GM12878 (cell line): ENCODE measurements at regions not wholly inside any gene's neighbourhood (a gene's known extent, or its start where the extent isn't known, plus 50 kb on each side); places are given as distances from the start of the nearest gene placed in this dataset.

Experiments
- ATAC-seq: fragments of 200-7000 bp; cut with Tn5 transposase; 3 replicates; pipeline ENCODE4 v1.9.1; 2020; ENCODE audit warnings: mild to moderate bottlenecking, moderate library complexity
- BruUV-seq: library from RNA; stranded (reverse); fragments of 400-500 nt; replicated peaks from 2 replicates; lab custom pipeline; 2021; lab: Mats Ljungman, UMichigan
- CTCF ChIA-PET: fragments of 300-600 bp; sonication (Branson Sonifier 250); formaldehyde crosslinking; extraction: SDS; loops from one replicate; lab custom pipeline; 2021; ENCODE audit warnings: inconsistent platforms; lab: Yijun Ruan, JAX
- POLR2A ChIA-PET: fragments of 350-600 bp; formaldehyde crosslinking; extraction: SDS; loops from one replicate; lab custom pipeline; 2021; ENCODE audit warnings: inconsistent platforms; lab: Charles Lee
- RAD21 ChIA-PET: fragments of 300-600 bp; sonication (Branson Sonifier 250); formaldehyde crosslinking; loops from one replicate; lab custom pipeline; 2023; ENCODE audit warnings: antibody characterized with exemption; ENCODE audit not compliant: unreplicated experiment; lab: Charles Lee
- SMC1A ChIA-PET: fragments of 300-600 bp; sonication (Branson Sonifier 250); formaldehyde crosslinking; loops from one replicate; lab custom pipeline; 2023; ENCODE audit not compliant: unreplicated experiment, uncharacterized antibody; lab: Charles Lee
- DNase-seq: peaks from one replicate; pipeline ENCODE4 v3.0.0-alpha.2; 2011; ENCODE audit warnings: low read depth, low spot score
- FAIRE-seq: peaks from 3 replicates; lab custom pipeline; 2011; peaks lifted over from hg19 to GRCh38; lab: Jason Lieb, UNC
- H2AFZ ChIP-seq: 2 replicates; pipeline ENCODE4 v1.6.0; 2011; ENCODE audit warnings: low read depth, low read length, control low read depth; ENCODE audit not compliant: control insufficient read depth
- H3K27ac ChIP-seq: 2 replicates; pipeline ENCODE4 v1.5.1; 2011; ENCODE audit warnings: control low read depth; ENCODE audit not compliant: control insufficient read depth, insufficient read depth
- H3K27me3 ChIP-seq, 2 experiments: replicated peaks in 1 of 2; 2 replicates each; pipeline versions ENCODE4 v1.6.0 to v1.6.1; 2011; ENCODE audit warnings: low read length in 1 of 2; ENCODE audit not compliant: control insufficient read depth in 2 of 2, insufficient read depth in 2 of 2
- H3K36me3 ChIP-seq, 2 experiments: 2 replicates each; pipeline ENCODE4 v1.5.1; 2011; ENCODE audit warnings: low read length in 1 of 2; ENCODE audit not compliant: control insufficient read depth in 2 of 2, insufficient read depth in 2 of 2
- H3K4me1 ChIP-seq: 2 replicates; pipeline ENCODE4 v1.6.1; 2011; ENCODE audit warnings: mild to moderate bottlenecking, low read length, moderate library complexity, mixed read lengths; ENCODE audit not compliant: control insufficient read depth, insufficient read depth
- H3K4me2 ChIP-seq: 2 replicates; pipeline ENCODE4 v1.6.0; 2011; ENCODE audit warnings: control low read depth; ENCODE audit not compliant: control insufficient read depth, insufficient read depth
- H3K4me3 ChIP-seq: fragments of 200-600 bp; sonication (generic); 2 replicates; pipeline ENCODE4 v1.5.1; 2016
- H3K79me2 ChIP-seq: 2 replicates; pipeline ENCODE4 v1.6.0; 2011; ENCODE audit warnings: low read length; ENCODE audit not compliant: control insufficient read depth, insufficient read depth
- H3K9ac ChIP-seq: 2 replicates; pipeline ENCODE4 v1.8.0; 2011; ENCODE audit warnings: low read length, control low read depth, mixed read lengths; ENCODE audit not compliant: control insufficient read depth, insufficient read depth
- H3K9me3 ChIP-seq: replicated peaks from 3 replicates; pipeline ENCODE4 v1.5.1; 2011; ENCODE audit warnings: mild to moderate bottlenecking, low read length; ENCODE audit not compliant: control insufficient read depth, insufficient read depth
- H4K20me1 ChIP-seq: 2 replicates; pipeline ENCODE4 v1.6.0; 2011; ENCODE audit not compliant: control insufficient read depth, insufficient read depth
- ASH2L ChIP-seq: fragments of 300-600, 200-600 bp; sonication (generic); IDR thresholded peaks from 2 replicates; pipeline ENCODE4 v1.6.1; 2017; ENCODE audit warnings: low read depth, mild to moderate bottlenecking, borderline replicate concordance
- CBFB ChIP-seq: IDR thresholded peaks from 2 replicates; pipeline ENCODE4 v1.6.1; 2016; ENCODE audit warnings: antibody characterized with exemption, low read depth
- ETV6 ChIP-seq, 2 experiments: fragments of 450-650 bp in 1 of 2; IDR thresholded peaks in 1 of 2; conservative IDR thresholded peaks in 1 of 2; 2 replicates each; pipeline ENCODE4 v1.6.1; 2014; ENCODE audit warnings: antibody characterized with exemption in 1 of 2, borderline replicate concordance in 1 of 2, low read depth in 1 of 2, mild to moderate bottlenecking in 1 of 2, moderate library complexity in 1 of 2
- JUND ChIP-seq: IDR thresholded peaks from 2 replicates; pipeline ENCODE4 v1.6.1; 2012; ENCODE audit warnings: low read depth, mild to moderate bottlenecking, low read length, improper control_type of control experiment, moderate library complexity
- MTA3 ChIP-seq: IDR thresholded peaks from 2 replicates; pipeline ENCODE4 v1.6.1; 2012; ENCODE audit warnings: low read length, inconsistent platforms, borderline replicate concordance
- NR2C2 ChIP-seq: IDR thresholded peaks from 2 replicates; pipeline ENCODE4 v1.6.1; 2011; ENCODE audit warnings: borderline replicate concordance, low read depth; ENCODE audit not compliant: control insufficient read depth, insufficient read length
- RAD21 ChIP-seq: IDR thresholded peaks from 2 replicates; pipeline ENCODE4 v1.6.1; 2011; ENCODE audit warnings: mild to moderate bottlenecking, low read depth, low read length, moderate library complexity; ENCODE audit not compliant: insufficient read depth
- SPI1 ChIP-seq: IDR thresholded peaks from 2 replicates; pipeline ENCODE4 v1.6.1; 2011; ENCODE audit warnings: low read depth, mild to moderate bottlenecking, low read length, moderate library complexity, borderline replicate concordance; ENCODE audit not compliant: insufficient read depth
- SRF ChIP-seq, 2 experiments: IDR thresholded peaks; 2 replicates each; pipeline ENCODE4 v1.6.1; 2011; ENCODE audit warnings: low read depth in 2 of 2, low read length in 2 of 2, mild to moderate bottlenecking in 1 of 2, moderate library complexity in 1 of 2
- STAT1 ChIP-seq: fragments of 450-650 bp; conservative IDR thresholded peaks from 2 replicates; pipeline ENCODE4 v1.6.1; 2014; ENCODE audit warnings: antibody characterized with exemption, mild to moderate bottlenecking
- SUZ12 ChIP-seq: fragments of 200-600 bp; sonication (generic); IDR thresholded peaks from one replicate; pipeline ENCODE4 v1.6.1; 2018; ENCODE audit warnings: antibody characterized with exemption, mild to moderate bottlenecking; ENCODE audit not compliant: unreplicated experiment
- WRNIP1 ChIP-seq: IDR thresholded peaks from 2 replicates; pipeline ENCODE4 v1.6.1; 2011; ENCODE audit warnings: low read depth, low read length, improper control_type of control experiment, borderline replicate concordance
- ZNF207 ChIP-seq: fragments of 450-650 bp; IDR thresholded peaks from 2 replicates; pipeline ENCODE4 v1.6.1; 2014; ENCODE audit warnings: antibody characterized with exemption, mild to moderate bottlenecking, borderline replicate concordance
- WGBS: methylation state at CpG from one replicate; pipeline ENCODE4 v1.1.6; 2016; ENCODE audit warnings: low lambda C conversion rate; ENCODE audit not compliant: insufficient replicate concordance, insufficient coverage; ENCODE audit errors: missing lambda C conversion rate; 5-methylcytosine and 5-hydroxymethylcytosine counted together
- in situ Hi-C: fragments of 300-500 bp; cut with MboI; formaldehyde crosslinking; loops from 9 replicates; pipeline ENCODE4 v1.14.3; 2018; ENCODE audit warnings: mixed read lengths
- intact Hi-C: fragments of 100-400 bp; cut with micrococcal nuclease; formaldehyde crosslinking; loops from one replicate; pipeline ENCODE4 v1.14.2; 2022; ENCODE audit not compliant: unreplicated experiment
- TF ChIP-seq, protein P1 (sequence below): fragments of 150-350 bp; IDR thresholded peaks from 2 replicates; pipeline ENCODE4 v1.6.1; 2016; ENCODE audit warnings: low read depth, low read length
- TF ChIP-seq, protein P2 (sequence below): IDR thresholded peaks from 2 replicates; pipeline ENCODE4 v1.6.1; 2012; ENCODE audit warnings: low read depth, low read length, improper control_type of control experiment

DNA sequence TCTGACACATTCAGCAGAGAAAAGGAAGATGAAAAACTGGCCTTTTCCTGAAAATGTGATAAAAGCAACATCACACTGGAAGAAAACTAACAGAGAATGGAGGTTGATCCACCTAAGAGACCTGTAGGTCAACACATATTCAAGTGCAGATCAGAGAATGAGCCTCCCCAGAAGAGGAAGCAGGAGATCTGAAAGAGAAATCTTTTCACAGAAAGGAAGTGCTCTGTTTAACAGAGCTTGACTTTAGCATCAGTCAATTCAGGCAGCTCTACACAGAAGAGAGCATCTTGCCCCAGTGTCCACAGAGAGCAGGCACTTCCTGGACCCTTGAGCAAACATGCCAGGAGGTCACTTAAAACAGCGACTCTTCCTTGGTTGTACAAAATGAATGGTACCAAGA lies 655.4 kb upstream of the GBE1 start:
- Histone ChIP-seq H4K20me1 (no peaks in the 10 kb centered on the region), H3K4me1 (no peaks in the 10 kb centered on the region), H3K36me3 (no peaks in the 10 kb centered on the region), H3K9ac (no peak overlapping the region), H3K27me3 (no peaks in the 10 kb centered on the region), H3K4me3 (no peak overlapping the region), H3K4me2 (no peak overlapping the region), H3K79me2 (no peaks in the 10 kb centered on the region), H2AFZ (no peak overlapping the region), H3K9me3 (no peaks in the 10 kb centered on the region), H3K27ac (no peak overlapping the region)
- in situ Hi-C loops, result no loop called here
- DNase-seq, result peak; percentile 4
- ChIA-PET CTCF (no interaction called here), RAD21 (no interaction called here), SMC1A (no interaction called here), POLR2A (no interaction called here)
- intact Hi-C loops, result no loop called here
- ATAC-seq, result peak; percentile 94
- no peak for FAIRE-seq
- no TSS peak for BruUV-seq
- WGBS, result 90% methylated on average over 1 of the region's 1 CpG
- TF ChIP-seq SPI1 (peak; percentile 40; the same call in 1 of the 2 replicates), ETV6 (conservative IDR thresholded peaks at IDR 0.05 in 1 of 2, IDR thresholded peaks at IDR 0.05 in 1 of 2; ENCODE audit: borderline replicate concordance in 1 of 2, low read depth in 1 of 2) (peak in 1 of 2 experiments; percentile 24; a peak in 1 of 4 replicates), WRNIP1 (no peak)
- TF ChIP-seq, all 136 proteins: peak for 2

DNA sequence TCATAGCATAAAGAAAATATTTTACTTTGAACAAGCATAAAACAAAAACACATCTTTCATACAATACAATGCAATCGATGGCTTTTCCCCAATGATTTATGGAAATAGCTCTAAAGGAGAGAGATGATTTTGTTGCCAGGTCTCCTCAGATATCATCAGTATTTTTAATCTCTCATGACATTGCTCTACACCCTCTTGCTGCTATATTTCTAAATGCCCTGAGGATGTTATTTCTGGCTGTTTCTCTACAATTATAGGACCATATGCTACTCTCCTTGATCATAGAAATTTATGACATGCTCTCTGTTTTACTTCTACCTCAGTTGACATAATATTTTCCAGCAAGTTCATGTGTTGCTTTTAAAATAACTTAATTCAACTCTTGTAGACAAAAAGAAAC lies 654.9 kb upstream of the GBE1 start:
- ChIA-PET RAD21 (no interaction called here), SMC1A (no interaction called here), POLR2A (no interaction called here), CTCF (no interaction called here)
- in situ Hi-C loops (no loop called here), intact Hi-C loops (no loop called here)
- DNase-seq (no peak), FAIRE-seq (no peak), ATAC-seq (no peak)
- no peak overlapping the region for H3K9ac ChIP-seq
- no peak overlapping the region for H3K4me3 ChIP-seq
- WGBS, result 0% methylated on average over 1 of the region's 1 CpG
- H4K20me1 ChIP-seq, result no peaks in the 10 kb centered on the region
- H3K9me3 ChIP-seq, result no peaks in the 10 kb centered on the region
- H3K79me2 ChIP-seq, result no peaks in the 10 kb centered on the region
- H3K27me3 ChIP-seq, result no peaks in the 10 kb centered on the region
- no peak overlapping the region for H3K4me2 ChIP-seq
- H2AFZ ChIP-seq, result no peak overlapping the region
- H3K4me1 ChIP-seq, result no peaks in the 10 kb centered on the region
- H3K36me3 ChIP-seq, result no peaks in the 10 kb centered on the region
- no TSS peak for BruUV-seq
- H3K27ac ChIP-seq, result no peak overlapping the region
- TF ChIP-seq MTA3 (no peak), ASH2L (no peak), STAT1 (no peak), SUZ12 (no peak), JUND (no peak), ZNF207 (no peak), NR2C2 (no peak), RAD21 (no peak), CBFB (no peak), SRF (IDR thresholded peaks at IDR 0.05; ENCODE audit: low read depth in 2 of 2, low read length in 2 of 2) (no peak)
- TF ChIP-seq, protein P1, sequence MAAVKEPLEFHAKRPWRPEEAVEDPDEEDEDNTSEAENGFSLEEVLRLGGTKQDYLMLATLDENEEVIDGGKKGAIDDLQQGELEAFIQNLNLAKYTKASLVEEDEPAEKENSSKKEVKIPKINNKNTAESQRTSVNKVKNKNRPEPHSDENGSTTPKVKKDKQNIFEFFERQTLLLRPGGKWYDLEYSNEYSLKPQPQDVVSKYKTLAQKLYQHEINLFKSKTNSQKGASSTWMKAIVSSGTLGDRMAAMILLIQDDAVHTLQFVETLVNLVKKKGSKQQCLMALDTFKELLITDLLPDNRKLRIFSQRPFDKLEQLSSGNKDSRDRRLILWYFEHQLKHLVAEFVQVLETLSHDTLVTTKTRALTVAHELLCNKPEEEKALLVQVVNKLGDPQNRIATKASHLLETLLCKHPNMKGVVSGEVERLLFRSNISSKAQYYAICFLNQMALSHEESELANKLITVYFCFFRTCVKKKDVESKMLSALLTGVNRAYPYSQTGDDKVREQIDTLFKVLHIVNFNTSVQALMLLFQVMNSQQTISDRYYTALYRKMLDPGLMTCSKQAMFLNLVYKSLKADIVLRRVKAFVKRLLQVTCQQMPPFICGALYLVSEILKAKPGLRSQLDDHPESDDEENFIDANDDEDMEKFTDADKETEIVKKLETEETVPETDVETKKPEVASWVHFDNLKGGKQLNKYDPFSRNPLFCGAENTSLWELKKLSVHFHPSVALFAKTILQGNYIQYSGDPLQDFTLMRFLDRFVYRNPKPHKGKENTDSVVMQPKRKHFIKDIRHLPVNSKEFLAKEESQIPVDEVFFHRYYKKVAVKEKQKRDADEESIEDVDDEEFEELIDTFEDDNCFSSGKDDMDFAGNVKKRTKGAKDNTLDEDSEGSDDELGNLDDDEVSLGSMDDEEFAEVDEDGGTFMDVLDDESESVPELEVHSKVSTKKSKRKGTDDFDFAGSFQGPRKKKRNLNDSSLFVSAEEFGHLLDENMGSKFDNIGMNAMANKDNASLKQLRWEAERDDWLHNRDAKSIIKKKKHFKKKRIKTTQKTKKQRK, result no peak
- TF ChIP-seq, protein P2, sequence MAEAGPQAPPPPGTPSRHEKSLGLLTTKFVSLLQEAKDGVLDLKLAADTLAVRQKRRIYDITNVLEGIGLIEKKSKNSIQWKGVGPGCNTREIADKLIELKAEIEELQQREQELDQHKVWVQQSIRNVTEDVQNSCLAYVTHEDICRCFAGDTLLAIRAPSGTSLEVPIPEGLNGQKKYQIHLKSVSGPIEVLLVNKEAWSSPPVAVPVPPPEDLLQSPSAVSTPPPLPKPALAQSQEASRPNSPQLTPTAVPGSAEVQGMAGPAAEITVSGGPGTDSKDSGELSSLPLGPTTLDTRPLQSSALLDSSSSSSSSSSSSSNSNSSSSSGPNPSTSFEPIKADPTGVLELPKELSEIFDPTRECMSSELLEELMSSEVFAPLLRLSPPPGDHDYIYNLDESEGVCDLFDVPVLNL, result no peak
